Endothelial cell of umbilical vein (primary cell): ENCODE measurements at regions not wholly inside any gene's neighbourhood (a gene's known extent, or its start where the extent isn't known, plus 50 kb on each side); places are given as distances from the start of the nearest gene placed in this dataset.

ENCODE experiments used
- BruUV-seq: library from RNA; stranded (reverse); fragments of 400-500 nt; replicated peaks from 2 replicates; lab custom pipeline; 2021; lab: Mats Ljungman, UMichigan
- CTCF ChIA-PET: fragments of 300-600, 350-600 bp; sonication (Branson Sonifier 250); formaldehyde crosslinking; loops from one replicate; lab custom pipeline; 2021; ENCODE audit warnings: antibody characterized with exemption, inconsistent platforms; lab: Charles Lee
- POLR2A ChIA-PET: fragments of 300-600, 350-600 bp; sonication (Branson Sonifier 250); formaldehyde crosslinking; loops from one replicate; lab custom pipeline; 2021; ENCODE audit warnings: antibody characterized with exemption, inconsistent platforms; lab: Charles Lee
- DNase-seq: peaks from one replicate; pipeline ENCODE4 v3.0.0-alpha.2; 2011; ENCODE audit warnings: low read depth, low spot score
- FAIRE-seq: peaks from 2 replicates; lab custom pipeline; 2011; peaks lifted over from hg19 to GRCh38; lab: Jason Lieb, UNC
- H2AFZ ChIP-seq: 2 replicates; pipeline ENCODE4 v1.6.0; 2012; ENCODE audit warnings: low read depth, low read length, control low read depth, inconsistent platforms
- H3K27ac ChIP-seq: 2 replicates; pipeline ENCODE4 v1.5.1; 2011; ENCODE audit warnings: low read depth, mild to moderate bottlenecking, control low read depth, low read length, moderate library complexity; ENCODE audit not compliant: insufficient read depth
- H3K27me3 ChIP-seq, 2 experiments: 2 replicates each; pipeline versions ENCODE4 v1.6.0 to v1.6.1; 2011; ENCODE audit warnings: low read length in 2 of 2, mixed read lengths in 1 of 2; ENCODE audit not compliant: control insufficient read depth in 2 of 2, insufficient read depth in 2 of 2
- H3K36me3 ChIP-seq, 2 experiments: 2 replicates in 1 of 2; 3 replicates in 1 of 2; pipeline ENCODE4 v1.5.1; 2011; ENCODE audit warnings: low read length in 2 of 2, mild to moderate bottlenecking in 1 of 2, moderate library complexity in 1 of 2; ENCODE audit not compliant: control insufficient read depth in 2 of 2, insufficient read depth in 2 of 2; ENCODE audit errors: extremely low read depth in 1 of 2
- H3K4me1 ChIP-seq: 3 replicates; pipeline ENCODE4 v1.5.1; 2011; ENCODE audit warnings: mild to moderate bottlenecking, low read length; ENCODE audit not compliant: control insufficient read depth, insufficient read depth; ENCODE audit errors: extremely low read depth
- H3K4me2 ChIP-seq: 2 replicates; pipeline ENCODE4 v1.6.1; 2011; ENCODE audit warnings: low read length, control low read depth, mixed read lengths; ENCODE audit not compliant: insufficient read depth
- H3K4me3 ChIP-seq, 3 experiments: fragments of 200-600 bp in 1 of 3; sonication (generic), shearing (Covaris generic) in 1 of 3; replicated peaks in 1 of 3; 2 replicates each; pipeline ENCODE4 v1.5.1; 2011 to 2016; ENCODE audit warnings: control low read depth in 3 of 3, low read length in 3 of 3, mild to moderate bottlenecking in 2 of 3, inconsistent platforms in 1 of 3, low read depth in 1 of 3, moderate library complexity in 1 of 3; ENCODE audit not compliant: insufficient read depth in 1 of 3
- H3K79me2 ChIP-seq: 2 replicates; pipeline ENCODE4 v1.6.0; 2012; ENCODE audit warnings: low read length, inconsistent platforms; ENCODE audit not compliant: control insufficient read depth, insufficient read depth
- H3K9ac ChIP-seq: replicated peaks from 2 replicates; pipeline ENCODE3; 2011; ENCODE audit warnings: low read length, control low read depth; ENCODE audit not compliant: insufficient read depth; ENCODE audit errors: extremely low read depth
- H3K9me1 ChIP-seq: replicated peaks from 3 replicates; pipeline ENCODE4 v1.6.0; 2011; ENCODE audit warnings: mild to moderate bottlenecking, low read length; ENCODE audit not compliant: control insufficient read depth, insufficient read depth; ENCODE audit errors: extremely low read depth
- H3K9me3 ChIP-seq: replicated peaks from 2 replicates; pipeline ENCODE4 v1.5.1; 2012; ENCODE audit warnings: low read length, inconsistent platforms; ENCODE audit not compliant: control insufficient read depth, insufficient read depth
- H4K20me1 ChIP-seq: replicated peaks from 2 replicates; pipeline ENCODE3; 2011; ENCODE audit warnings: mild to moderate bottlenecking, low read length; ENCODE audit not compliant: control insufficient read depth, insufficient read depth; ENCODE audit errors: extremely low read depth
- CTCF ChIP-seq, 2 donors: IDR thresholded peaks; 1 replicate in 1 of 2; 2 replicates in 1 of 2; pipeline ENCODE4 v1.5.1; 2011; ENCODE audit warnings: low read length in 2 of 2, mild to moderate bottlenecking in 2 of 2, moderate library complexity in 2 of 2, control low read depth in 1 of 2, inconsistent platforms in 1 of 2, low read depth in 1 of 2; ENCODE audit not compliant: insufficient read depth in 1 of 2; ENCODE audit errors: extremely low read depth in 1 of 2
- EZH2 ChIP-seq: IDR thresholded peaks from 2 replicates; pipeline ENCODE4 v1.6.1; 2012; ENCODE audit warnings: borderline replicate concordance, low read depth, mild to moderate bottlenecking, moderate library complexity, low read length, inconsistent platforms; ENCODE audit not compliant: severe bottlenecking
- FOS ChIP-seq: IDR thresholded peaks from 2 replicates; pipeline ENCODE4 v1.6.1; 2011; ENCODE audit warnings: mild to moderate bottlenecking, low read length, moderate library complexity, borderline replicate concordance; ENCODE audit not compliant: insufficient read depth
- GATA2 ChIP-seq: IDR thresholded peaks from 2 replicates; pipeline ENCODE4 v1.7.0; 2011; ENCODE audit warnings: low read depth, mild to moderate bottlenecking, moderate library complexity, mixed read lengths, low read length; ENCODE audit not compliant: insufficient read length, insufficient read depth
- JUN ChIP-seq: IDR thresholded peaks from 2 replicates; pipeline ENCODE4 v1.6.1; 2011; ENCODE audit warnings: borderline replicate concordance, low read depth; ENCODE audit not compliant: insufficient read length, insufficient read depth
- MYC ChIP-seq: IDR thresholded peaks from one replicate; pipeline ENCODE4 v1.6.1; 2011; ENCODE audit warnings: mild to moderate bottlenecking, low read depth, low read length
- POLR2A ChIP-seq: IDR thresholded peaks from 2 replicates; pipeline ENCODE4 v1.6.1; 2012; ENCODE audit warnings: low read depth, mild to moderate bottlenecking, control low read depth, low read length
- POLR2AphosphoS5 ChIP-seq: IDR thresholded peaks from 2 replicates; pipeline ENCODE4 v1.6.1; 2012; ENCODE audit warnings: low read depth, mild to moderate bottlenecking, control low read depth, low read length, moderate library complexity; ENCODE audit not compliant: insufficient read depth
- dilution Hi-C: fragments of 300-500 bp; cut with MboI; formaldehyde crosslinking; loops from one replicate; pipeline ENCODE4 v1.15.0; 2019; ENCODE audit warnings: low sequenced_read_pairs; ENCODE audit not compliant: extremely low pct_ligation_motif_present
- intact Hi-C: fragments of 100-400 bp; cut with micrococcal nuclease; formaldehyde crosslinking; loops from one replicate; pipeline ENCODE4 v1.10.0; 2022
- TF ChIP-seq, protein P1 (sequence below): IDR thresholded peaks from 2 replicates; pipeline ENCODE4 v1.6.1; 2011; ENCODE audit not compliant: insufficient read depth, insufficient read length

- intact Hi-C loops (no loop called here), dilution Hi-C loops (no loop called here)
- ChIA-PET POLR2A (no interaction called here), CTCF (no interaction called here)
- Histone ChIP-seq H3K4me1 (no peaks in the 10 kb centered on the region), H4K20me1 (no peaks in the 10 kb centered on the region), H3K9me1 (no peaks in the 10 kb centered on the region), H3K4me3 (no peak overlapping the region), H3K4me2 (no peak overlapping the region), H3K27me3 (no peaks in the 10 kb centered on the region), H3K9ac (no peak overlapping the region), H2AFZ (no peak overlapping the region), H3K36me3 (no peaks in the 10 kb centered on the region), H3K9me3 (no peaks in the 10 kb centered on the region), H3K27ac (no peak overlapping the region), H3K79me2 (no peaks in the 10 kb centered on the region)
- no peak for DNase-seq
- no TSS peak for BruUV-seq
- no peak for TF ChIP-seq CTCF (IDR thresholded peaks at IDR 0.05; ENCODE audit: extremely low read depth in 1 of 2, insufficient read depth in 1 of 2, low read depth in 1 of 2, low read length in 2 of 2)
- no peak for TF ChIP-seq EZH2
- TF ChIP-seq POLR2AphosphoS5, result no peak
- no peak for FAIRE-seq
Observed at GRCh38 chr2:16130541-16130880, 190.2 kb downstream of the MYCN start.

- no peak for DNase-seq
- H3K4me1 ChIP-seq, result no peaks in the 10 kb centered on the region
- no peak overlapping the region for H2AFZ ChIP-seq
- FAIRE-seq, result no peak
- H3K9me3 ChIP-seq, result no peaks in the 10 kb centered on the region
- BruUV-seq, result no TSS peak
- no peak overlapping the region for H3K27ac ChIP-seq
- H3K36me3 ChIP-seq, result no peaks in the 10 kb centered on the region
- intact Hi-C loops, result no loop called here
- H3K9ac ChIP-seq, result no peak overlapping the region
- POLR2A ChIA-PET, result no interaction called here
- TF ChIP-seq, protein P1, sequence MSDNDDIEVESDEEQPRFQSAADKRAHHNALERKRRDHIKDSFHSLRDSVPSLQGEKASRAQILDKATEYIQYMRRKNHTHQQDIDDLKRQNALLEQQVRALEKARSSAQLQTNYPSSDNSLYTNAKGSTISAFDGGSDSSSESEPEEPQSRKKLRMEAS, result no peak
- TF ChIP-seq EZH2 (no peak), MYC (no peak), GATA2 (no peak), JUN (no peak), POLR2AphosphoS5 (no peak), CTCF (IDR thresholded peaks at IDR 0.05; ENCODE audit: extremely low read depth in 1 of 2, insufficient read depth in 1 of 2, low read depth in 1 of 2, low read length in 2 of 2) (no peak), FOS (no peak), POLR2A (no peak)
- H4K20me1 ChIP-seq, result no peaks in the 10 kb centered on the region
- no peaks in the 10 kb centered on the region for H3K79me2 ChIP-seq
- no peak overlapping the region for H3K4me2 ChIP-seq
- dilution Hi-C loops, result no loop called here
- no peak overlapping the region for H3K4me3 ChIP-seq
- no peaks in the 10 kb centered on the region for H3K9me1 ChIP-seq
- CTCF ChIA-PET, result no interaction called here
- H3K27me3 ChIP-seq, result no peaks in the 10 kb centered on the region
Observed at GRCh38 chr2:16129716-16130540, 189.6 kb downstream of the MYCN start.
